ENCODE measurements at regions not wholly inside any gene's neighbourhood (a gene's known extent, or its start where the extent isn't known, plus 50 kb on each side); places are given as distances from the start of the nearest gene placed in this dataset.

DNA sequence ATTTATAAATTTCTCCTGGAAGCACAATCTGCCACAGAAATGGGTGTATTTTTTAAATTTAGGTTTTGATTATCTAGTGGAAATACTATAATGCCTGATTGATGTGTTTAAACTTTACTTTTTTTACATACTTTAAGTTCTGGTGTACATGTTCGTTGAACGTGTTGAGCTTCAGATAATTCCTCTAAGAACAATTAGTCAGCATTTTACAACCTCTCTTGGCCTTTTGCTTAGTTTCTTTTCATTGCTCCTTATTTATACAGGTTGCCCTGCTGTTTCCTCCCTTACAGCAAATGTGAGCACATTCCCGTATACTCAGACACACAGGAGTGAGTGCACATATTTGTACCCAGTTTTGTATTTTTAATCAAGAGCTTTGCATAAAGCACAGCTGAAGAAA lies 1038.9 kb downstream of the BRINP3 start:
- no peak for DNase-seq

- no peak for DNase-seq
Measured at GRCh38 chr1:189463166-189463565, 1014.5 kb downstream of the BRINP3 start.

DNA sequence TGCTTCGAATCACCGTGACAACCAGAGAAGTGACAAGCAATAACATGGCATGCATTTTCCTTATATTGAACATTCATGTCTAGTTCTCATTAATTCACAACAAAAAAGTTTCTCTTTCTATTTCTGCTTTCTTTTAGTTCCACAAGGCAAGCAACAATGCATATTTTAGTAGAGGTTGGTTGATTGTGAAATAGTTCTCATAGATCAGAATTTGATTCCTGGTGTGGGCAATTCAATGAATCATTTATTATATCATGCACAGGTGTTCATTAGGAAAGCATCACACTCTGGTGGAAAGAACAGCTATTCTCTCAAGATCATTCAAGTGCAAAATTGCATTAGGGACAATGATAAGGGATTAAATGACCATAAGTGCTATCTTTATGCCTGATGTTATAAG lies 980.9 kb downstream of the BRINP3 start:
- no peak for DNase-seq

DNA sequence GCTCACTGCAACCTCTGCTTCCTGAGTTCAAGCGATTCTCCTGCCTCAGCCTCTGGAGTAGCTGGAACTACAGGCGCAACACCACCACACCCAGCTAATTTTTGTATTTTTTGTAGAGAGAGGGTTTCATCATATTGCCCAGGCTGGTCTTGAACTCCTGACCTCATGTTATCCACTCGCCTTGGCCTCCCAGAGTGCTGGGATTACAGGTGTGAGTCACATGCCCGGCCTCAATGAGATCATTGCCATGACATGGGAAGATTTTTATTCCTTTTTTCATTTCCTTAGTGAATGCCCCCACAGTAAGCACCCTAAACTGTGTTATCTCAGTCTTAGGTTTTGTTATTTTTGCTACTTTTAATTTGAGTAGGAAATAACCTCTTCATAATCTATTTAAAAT lies 977.9 kb downstream of the BRINP3 start:
- no peak for DNase-seq

GRCh38 chr1:189500778-189501177 lies 976.9 kb downstream of the BRINP3 start:
- no peak for DNase-seq

GRCh38 chr1:189510827-189511226 lies 966.8 kb downstream of the BRINP3 start:
- DNase-seq: no peak

- DNase-seq: no peak
Measured at GRCh38 chr1:189513091-189513490, 964.6 kb downstream of the BRINP3 start.

DNA sequence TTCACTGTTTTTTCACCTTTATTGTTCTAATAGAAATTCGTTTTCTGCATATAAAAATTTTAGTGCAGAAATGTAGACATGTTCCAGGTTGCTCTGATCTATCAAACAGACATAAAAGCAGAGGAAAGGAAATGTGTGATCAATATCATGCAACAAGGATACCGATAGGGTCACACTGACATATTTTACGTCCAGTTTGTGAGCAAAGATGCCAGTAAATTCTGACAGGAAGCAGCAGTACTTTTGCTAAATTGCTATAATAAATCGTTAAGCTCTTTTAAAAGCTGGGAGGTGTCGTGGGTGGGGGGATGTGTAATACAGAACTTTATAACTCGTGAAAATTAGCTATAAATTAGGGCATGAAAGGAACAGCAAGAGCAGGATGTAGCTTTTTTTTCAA lies 955.2 kb downstream of the BRINP3 start:
- DNase-seq: no peak

- DNase-seq: no peak
Measured at GRCh38 chr1:189524501-189524900, 953.2 kb downstream of the BRINP3 start.

- DNase-seq: no peak
Measured at GRCh38 chr1:189530162-189530561, 947.5 kb downstream of the BRINP3 start.

DNA sequence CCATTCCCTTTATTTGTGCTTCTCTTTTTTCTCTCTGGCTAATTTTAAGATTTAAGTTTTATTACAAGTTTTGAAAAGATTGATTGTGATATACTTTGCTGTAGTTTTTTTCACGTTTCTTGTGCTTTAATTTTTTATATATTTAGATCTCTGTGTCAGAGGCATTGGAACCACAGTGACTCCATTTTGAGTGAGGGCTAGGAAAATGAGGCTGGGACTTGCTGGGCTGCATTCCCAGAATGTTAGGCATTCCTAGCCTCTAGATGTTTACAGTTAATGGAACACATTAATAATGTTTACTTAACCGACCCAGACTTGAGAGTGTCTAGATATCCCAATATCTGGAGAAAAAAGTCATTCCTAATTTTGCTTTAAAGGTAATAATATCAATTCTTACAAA lies 939.4 kb downstream of the BRINP3 start:
- DNase-seq: no peak

GRCh38 chr1:189550498-189550897 lies 927.2 kb downstream of the BRINP3 start:
- no peak for DNase-seq

DNA sequence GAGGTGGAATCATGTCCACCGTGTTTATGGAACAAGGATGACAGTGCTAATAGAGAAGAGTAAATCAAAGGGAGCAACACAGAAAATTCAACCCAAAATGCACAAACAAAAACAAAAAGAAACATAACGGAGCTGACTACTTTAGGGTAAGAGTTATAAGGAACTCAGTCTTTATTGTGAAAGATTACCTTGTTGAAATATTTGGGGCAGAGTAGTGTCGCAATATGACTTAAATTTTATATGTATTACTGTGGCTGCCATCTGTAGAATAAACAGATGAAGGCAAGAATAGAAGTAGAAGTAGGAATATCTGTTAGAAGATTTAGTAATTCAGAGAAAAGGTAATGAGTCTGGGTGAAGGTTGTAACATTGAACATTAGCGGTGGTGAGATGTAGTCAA lies 913.9 kb downstream of the BRINP3 start:
- DNase-seq: no peak

DNA sequence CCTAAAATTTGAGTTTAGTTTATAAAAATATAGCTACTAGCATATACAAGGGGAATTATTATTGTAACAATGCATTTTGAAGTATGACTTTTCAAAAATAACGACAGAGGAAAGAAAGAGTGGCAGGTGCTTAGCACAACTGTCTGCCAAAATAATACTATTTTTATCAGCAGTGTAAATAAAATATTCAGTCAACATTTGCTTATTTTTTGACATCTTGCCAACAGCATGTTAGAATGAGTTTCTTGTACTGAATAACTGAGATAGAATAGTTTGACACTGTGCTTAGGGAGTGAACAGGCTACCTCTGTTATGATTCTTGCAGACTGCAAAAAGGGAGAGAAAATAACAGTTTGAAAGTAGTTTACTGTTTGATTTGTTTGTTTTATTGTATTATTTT lies 909.8 kb downstream of the BRINP3 start:
- no peak for DNase-seq

DNA sequence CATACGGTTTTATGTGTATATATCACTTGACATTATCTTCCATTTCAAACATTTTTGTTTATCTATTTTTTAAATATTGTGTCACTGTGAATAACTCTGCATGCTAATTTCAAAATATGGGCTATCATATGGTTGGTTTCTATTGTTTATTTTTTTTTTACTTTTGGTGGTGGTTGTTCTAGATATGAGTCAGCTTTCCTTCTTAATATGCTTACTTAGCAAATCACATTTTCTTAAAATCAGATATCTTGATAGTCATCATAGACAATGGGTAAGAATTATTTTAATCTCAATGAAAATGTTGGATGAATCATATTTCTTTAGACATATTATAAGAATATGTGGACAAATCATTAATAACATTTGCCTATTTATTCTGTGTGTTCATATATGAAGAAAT lies 881.5 kb downstream of the BRINP3 start:
- no peak for DNase-seq

DNA sequence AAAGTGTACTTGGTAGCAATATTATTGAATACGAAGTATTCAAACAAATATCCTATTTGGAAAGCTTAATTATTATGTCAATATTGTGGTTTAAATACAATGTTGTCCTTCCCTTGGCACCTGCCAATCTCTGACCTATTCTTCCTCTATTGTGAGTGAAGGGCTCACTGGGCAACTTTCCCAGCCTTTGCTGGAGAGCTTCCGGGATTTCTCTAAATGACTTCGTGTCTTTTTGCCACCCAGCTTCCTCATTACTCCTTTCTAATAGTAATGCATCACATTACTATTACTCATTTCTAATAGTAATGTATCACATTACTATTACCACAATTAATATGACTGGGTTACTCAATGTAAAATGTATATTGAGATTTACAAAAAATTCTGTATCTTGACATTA lies 880.6 kb downstream of the BRINP3 start:
- DNase-seq: peak; percentile 52

- DNase-seq: no peak
Measured at GRCh38 chr1:189605226-189605625, 872.4 kb downstream of the BRINP3 start.

DNA sequence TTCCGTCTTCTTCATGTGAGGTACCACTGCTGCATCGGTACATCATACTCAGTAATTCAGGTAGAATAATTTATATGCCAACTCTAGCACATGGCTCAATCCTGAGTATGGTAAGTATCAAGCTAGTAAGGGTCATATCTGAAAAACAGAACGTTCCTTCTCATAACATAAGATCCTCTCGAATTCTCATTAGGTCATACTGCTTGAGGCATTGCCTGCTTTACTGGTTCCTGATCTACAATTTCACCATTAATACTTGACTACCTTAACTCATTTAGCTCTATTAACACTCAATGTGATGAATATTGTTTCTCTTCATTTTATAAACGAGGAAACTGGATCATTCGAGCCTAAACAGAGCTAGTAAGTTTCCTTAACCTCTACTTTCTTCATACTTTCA lies 871.6 kb downstream of the BRINP3 start:
- DNase-seq: no peak

GRCh38 chr1:189606795-189607476 lies 870.7 kb downstream of the BRINP3 start:
- DNase-seq: no peak

GRCh38 chr1:189607477-189608096 lies 870.1 kb downstream of the BRINP3 start:
- no peak for DNase-seq

- DNase-seq: no peak
Measured at GRCh38 chr1:189609167-189609566, 868.5 kb downstream of the BRINP3 start.

DNA sequence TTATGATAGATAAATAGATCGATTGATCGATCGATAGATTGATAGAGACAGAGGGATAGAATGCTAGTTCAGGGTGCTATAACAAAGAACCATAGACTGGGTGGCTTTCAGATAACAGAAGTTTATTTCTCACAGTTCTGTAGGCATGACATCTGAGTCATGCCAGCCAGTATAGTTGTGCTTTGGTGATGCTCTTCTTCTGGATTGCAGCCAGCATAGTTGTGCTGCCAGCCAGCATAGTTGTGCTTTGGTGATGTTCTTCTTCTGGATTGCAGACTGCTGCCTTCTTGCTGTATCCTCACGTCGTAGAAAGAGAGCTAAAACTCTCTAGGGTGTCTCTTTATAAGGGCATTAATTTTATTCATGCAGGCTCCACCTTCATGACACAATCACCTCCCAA lies 860.8 kb downstream of the BRINP3 start:
- DNase-seq: no peak

DNA sequence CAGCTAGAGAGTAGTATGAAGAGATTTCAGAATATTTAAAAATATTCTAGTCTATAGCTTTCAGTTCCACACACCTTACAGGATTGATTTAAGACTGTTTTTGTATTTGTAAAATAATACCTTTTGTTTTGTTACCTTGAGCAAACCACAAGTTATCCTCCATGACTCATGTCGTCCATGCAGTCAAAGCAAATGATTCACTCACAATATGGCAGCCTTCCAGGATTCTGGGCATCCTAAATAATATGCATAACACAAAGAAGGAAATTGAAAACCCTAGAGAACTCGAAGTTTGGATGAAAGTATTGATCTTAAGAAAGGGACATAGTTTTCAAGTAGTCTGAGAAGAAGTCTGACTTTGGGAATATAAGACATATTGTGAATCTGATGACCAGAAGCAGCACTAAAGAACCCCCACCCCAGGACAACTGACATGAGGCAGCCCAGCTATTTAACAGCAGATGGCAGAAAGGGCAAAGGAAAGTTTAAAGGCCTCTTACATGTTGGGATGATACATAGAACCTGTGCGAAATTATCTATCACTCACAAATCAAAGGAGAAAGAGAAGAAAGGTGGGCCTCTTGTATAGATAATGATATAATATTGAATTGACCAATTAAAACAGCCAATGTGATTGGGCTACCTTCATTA lies 857.9 kb downstream of the BRINP3 start:
- no peak for DNase-seq

DNA sequence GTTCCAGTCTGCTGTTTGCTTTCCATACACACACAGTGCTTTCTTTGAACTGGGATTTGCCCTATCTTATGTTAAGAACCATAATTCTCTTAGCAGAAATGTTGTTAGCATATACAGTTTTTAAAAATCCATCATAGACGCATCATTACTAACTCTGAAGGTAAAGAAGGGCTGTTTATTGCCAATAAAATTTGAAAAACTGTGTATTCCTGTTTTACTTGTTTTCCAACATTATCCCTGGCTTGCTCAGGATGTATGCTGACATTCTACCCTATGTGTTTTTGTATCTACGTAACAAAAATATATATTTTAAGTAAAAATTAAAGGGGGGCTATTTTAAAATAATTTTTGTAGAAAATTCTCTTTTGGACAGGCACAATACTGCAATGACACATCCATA lies 857.2 kb downstream of the BRINP3 start:
- DNase-seq: no peak

GRCh38 chr1:189623336-189623735 lies 854.3 kb downstream of the BRINP3 start:
- DNase-seq: no peak

All from NCI-H2081 treated with DMSO at 0.1 percent for 48 hours (cell line).